Smooth muscle cell (in vitro differentiated cells): ENCODE measurements at regions not wholly inside any gene's neighbourhood (a gene's known extent, or its start where the extent isn't known, plus 50 kb on each side); places are given as distances from the start of the nearest gene placed in this dataset.

ENCODE experiments used
- DNase-seq: peaks from one replicate; lab custom pipeline; 2025; ENCODE audit not compliant: unreplicated experiment; lab: John Stamatoyannopoulos, UW
- H2AFZ ChIP-seq: fragments of 200-600 bp; sonication (generic); 2 replicates; pipeline ENCODE4 v1.6.0; 2016; ENCODE audit warnings: antibody characterized with exemption, low read depth, mild to moderate bottlenecking
- H3F3A ChIP-seq: fragments of 200-600 bp; sonication (generic); 2 replicates; pipeline ENCODE4 v1.6.0; 2017; ENCODE audit warnings: antibody characterized with exemption, low read depth
- H3K27ac ChIP-seq: fragments of 200-600 bp; sonication (generic); 2 replicates; pipeline ENCODE4 v1.5.1; 2016; ENCODE audit warnings: low read depth, mild to moderate bottlenecking
- H3K27me3 ChIP-seq: fragments of 200-600 bp; sonication (generic); 2 replicates; pipeline ENCODE4 v1.6.1; 2016; ENCODE audit warnings: low read depth, mild to moderate bottlenecking
- H3K36me3 ChIP-seq: fragments of 200-600 bp; sonication (generic); 2 replicates; pipeline ENCODE4 v1.5.1; 2016; ENCODE audit warnings: low read depth
- H3K4me1 ChIP-seq: fragments of 200-600 bp; sonication (generic); 2 replicates; pipeline ENCODE4 v1.5.1; 2016; ENCODE audit warnings: low read depth
- H3K4me2 ChIP-seq: fragments of 200-600 bp; sonication (generic); 2 replicates; pipeline ENCODE4 v1.6.0; 2016; ENCODE audit warnings: mild to moderate bottlenecking
- H3K4me3 ChIP-seq: fragments of 200-600 bp; sonication (generic); 2 replicates; pipeline ENCODE4 v1.5.1; 2016; ENCODE audit warnings: mild to moderate bottlenecking
- H3K79me2 ChIP-seq: fragments of 200-600 bp; sonication (generic); 2 replicates; pipeline ENCODE4 v1.6.0; 2016; ENCODE audit warnings: low read depth, mild to moderate bottlenecking
- H3K9ac ChIP-seq: fragments of 200-600 bp; sonication (generic); 2 replicates; pipeline ENCODE4 v1.6.0; 2016; ENCODE audit warnings: low read depth
- H3K9me3 ChIP-seq: fragments of 200-600 bp; sonication (generic); replicated peaks from 2 replicates; pipeline ENCODE4 v1.5.1; 2016; ENCODE audit warnings: low read depth
- H4K20me1 ChIP-seq: fragments of 200-600 bp; sonication (generic); 2 replicates; pipeline ENCODE4 v1.6.0; 2016; ENCODE audit warnings: low read depth
- CTCF ChIP-seq: fragments of 200-600 bp; sonication (generic); IDR thresholded peaks from 2 replicates; pipeline ENCODE4 v1.5.1; 2017; ENCODE audit warnings: borderline replicate concordance, mild to moderate bottlenecking, antibody characterized with exemption; ENCODE audit not compliant: insufficient read depth, poor library complexity, severe bottlenecking
- WGBS: methylation state at CpG from one replicate; pipeline ENCODE4 v1.1.7; 2016; ENCODE audit warnings: low lambda C conversion rate; 5-methylcytosine and 5-hydroxymethylcytosine counted together

- Histone ChIP-seq H3K27ac (no peak overlapping the region), H3K36me3 (no peaks in the 10 kb centered on the region), H2AFZ (no peak overlapping the region), H3K4me1 (no peaks in the 10 kb centered on the region), H3K9me3 (no peaks in the 10 kb centered on the region), H3K4me2 (no peak overlapping the region), H3K9ac (no peak overlapping the region), H4K20me1 (no peaks in the 10 kb centered on the region), H3K79me2 (no peaks in the 10 kb centered on the region), H3K27me3 (no peaks in the 10 kb centered on the region), H3F3A (no peaks in the 10 kb centered on the region), H3K4me3 (no peak overlapping the region)
- WGBS = 73% methylated on average over 1 of the region's 1 CpG
- DNase-seq = no peak
- no peak for TF ChIP-seq CTCF
Observed at GRCh38 chr11:91158297-91158696, 935.4 kb upstream of the CHORDC1 start.

- TF ChIP-seq CTCF = no peak
- no peak overlapping the region for H3K4me2 ChIP-seq
- WGBS = 90% methylated on average over 8 of the region's 8 CpGs
Observed at GRCh38 chr11:91156041-91156440, 933.2 kb upstream of the CHORDC1 start.

DNA sequence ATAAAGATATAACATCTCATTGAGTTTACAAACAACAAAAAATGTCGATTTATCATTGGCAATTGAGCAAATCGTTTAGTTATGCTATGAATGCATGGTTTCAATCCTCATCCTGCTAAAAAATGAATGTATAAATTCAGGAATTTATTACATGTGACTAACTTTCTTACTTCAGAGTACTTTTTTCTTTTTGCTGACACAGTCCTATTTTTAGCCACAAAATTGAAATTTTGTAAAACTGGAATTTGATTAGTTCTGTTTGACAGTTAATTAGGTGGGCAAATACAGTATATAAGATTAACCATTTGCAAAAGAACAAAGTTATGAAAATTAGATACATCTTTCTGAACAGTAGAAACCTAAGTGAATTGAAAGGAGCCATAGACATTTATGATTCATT, 925.0 kb upstream of the CHORDC1 start:
- no peaks in the 10 kb centered on the region for H4K20me1 ChIP-seq

More at GRCh38 chr11:91156041-91156440, 933.2 kb upstream of the CHORDC1 start:
- no peak overlapping the region for H2AFZ ChIP-seq
- H3K4me1 ChIP-seq = no peaks in the 10 kb centered on the region
- no peak overlapping the region for H3K9ac ChIP-seq
- no peak for DNase-seq
- H3K36me3 ChIP-seq = no peaks in the 10 kb centered on the region
- no peaks in the 10 kb centered on the region for H4K20me1 ChIP-seq
- H3K79me2 ChIP-seq = no peaks in the 10 kb centered on the region
- H3K9me3 ChIP-seq = no peaks in the 10 kb centered on the region
- H3K27ac ChIP-seq = no peak overlapping the region
- no peaks in the 10 kb centered on the region for H3K27me3 ChIP-seq
- H3F3A ChIP-seq = no peaks in the 10 kb centered on the region
- no peak overlapping the region for H3K4me3 ChIP-seq

More for the DNA sequence above, 925.0 kb upstream of the CHORDC1 start:
- no peak overlapping the region for H3K4me2 ChIP-seq
- no peak for DNase-seq
- no peaks in the 10 kb centered on the region for H3K79me2 ChIP-seq
- no peak for TF ChIP-seq CTCF
- H2AFZ ChIP-seq = no peak overlapping the region
- H3K9me3 ChIP-seq = no peaks in the 10 kb centered on the region
- H3F3A ChIP-seq = no peaks in the 10 kb centered on the region
- WGBS = 72% methylated on average over 2 of the region's 2 CpGs
- no peak overlapping the region for H3K9ac ChIP-seq
- no peak overlapping the region for H3K27ac ChIP-seq
- H3K4me1 ChIP-seq = no peaks in the 10 kb centered on the region
- H3K4me3 ChIP-seq = no peak overlapping the region
- no peaks in the 10 kb centered on the region for H3K27me3 ChIP-seq
- no peaks in the 10 kb centered on the region for H3K36me3 ChIP-seq
